ENCODE measurements at regions not wholly inside any gene's neighbourhood (a gene's known extent, or its start where the extent isn't known, plus 50 kb on each side); places are given as distances from the start of the nearest gene placed in this dataset.

DNA sequence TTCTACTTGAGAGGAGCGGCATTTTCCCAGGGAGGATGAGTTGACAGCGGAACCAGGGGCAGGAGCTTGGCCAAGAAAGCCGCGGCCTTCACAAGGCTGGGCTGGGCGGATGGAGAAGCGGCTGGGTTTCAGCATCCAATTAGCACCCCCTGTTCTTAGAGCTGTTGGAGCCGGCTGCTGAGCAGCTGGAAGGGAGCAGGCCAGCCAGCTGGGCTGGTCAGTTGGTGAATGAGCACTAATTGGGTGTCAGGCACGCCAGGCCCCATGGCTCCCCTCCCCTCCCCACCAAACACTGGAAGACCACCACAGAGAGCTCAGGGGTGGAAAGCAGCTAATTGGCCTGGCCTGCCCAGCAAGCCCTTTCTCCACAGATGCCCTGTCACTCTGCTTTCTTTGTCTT is 245.6 kb downstream of the RRAGC start:
- ATAC-seq (no peak), DNase-seq (ENCODE audit: low spot score) (no peak)
- peaks cover 17 to 24% of the 10 kb centered on the region in 2 donors for H3K27me3 Mint-ChIP-seq
- no peaks in the 10 kb centered on the region for H3K4me1 Mint-ChIP-seq (ENCODE audit: low read depth in 2 of 2)
- H3K9me3 Mint-ChIP-seq, result no peaks in the 10 kb centered on the region
- no peak overlapping the region for H3K27ac Mint-ChIP-seq
- H3K36me3 Mint-ChIP-seq, result no peaks in the 10 kb centered on the region
- H3K4me3 Mint-ChIP-seq, result no peak overlapping the region

DNA sequence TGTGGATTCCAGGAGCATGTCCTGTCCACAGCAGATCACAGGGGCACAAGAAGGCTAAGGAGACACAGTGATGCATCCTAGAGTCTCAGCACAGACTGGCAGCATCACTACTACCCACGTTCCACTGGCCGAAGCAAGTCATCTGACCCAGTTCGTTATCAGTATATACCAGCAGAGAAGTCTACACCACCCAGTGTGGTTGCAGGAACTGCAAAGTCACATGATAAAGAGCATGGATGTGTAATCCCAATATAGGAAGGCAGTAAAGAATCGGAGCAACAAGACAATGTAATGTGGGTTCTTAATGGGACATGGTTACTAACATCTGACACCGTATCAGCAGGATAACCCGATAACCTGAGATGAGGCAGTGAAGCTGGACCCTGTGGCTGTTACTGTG is 246.6 kb downstream of the RRAGC start:
- Mint-ChIP-seq H3K36me3 (no peaks in the 10 kb centered on the region), H3K27me3 (peaks cover 16 to 23% of the 10 kb centered on the region in 2 donors), H3K27ac (no peak overlapping the region), H3K4me1 (ENCODE audit: low read depth in 2 of 2) (no peaks in the 10 kb centered on the region), H3K4me3 (no peak overlapping the region), H3K9me3 (no peaks in the 10 kb centered on the region)
- ATAC-seq, result no peak
- no peak for DNase-seq (ENCODE audit: low spot score)

DNA sequence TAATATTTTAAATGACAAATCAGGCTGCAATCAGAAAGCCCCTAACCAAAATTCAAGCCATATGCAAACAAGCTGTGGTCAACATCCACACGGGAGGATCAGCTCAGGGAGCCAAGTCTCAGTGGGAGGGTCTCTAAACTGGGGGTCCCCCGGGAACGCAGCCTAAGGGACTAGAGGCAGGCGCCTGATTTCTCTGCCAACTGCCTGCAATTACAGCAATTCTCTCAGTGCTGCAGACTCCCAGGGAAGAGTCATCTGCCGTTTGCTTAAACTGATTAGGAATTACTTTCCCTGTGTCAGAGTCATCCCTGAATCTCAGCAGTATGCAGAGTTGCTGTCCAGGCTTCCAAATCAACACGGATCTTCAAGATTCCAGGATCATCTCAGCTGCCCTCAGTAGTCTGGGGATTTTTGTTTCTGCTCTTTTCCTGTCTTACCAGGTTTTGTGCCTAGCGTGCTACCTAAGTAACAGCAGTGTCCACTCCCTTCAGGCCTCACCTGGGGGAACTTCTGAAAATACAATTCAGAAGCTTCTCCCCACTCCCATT is 247.8 kb downstream of the RRAGC start:
- H3K27ac Mint-ChIP-seq, result no peak overlapping the region
- DNase-seq (ENCODE audit: low spot score) (no peak), ATAC-seq (no peak)
- no peaks in the 10 kb centered on the region for H3K4me1 Mint-ChIP-seq (ENCODE audit: low read depth in 2 of 2)
- H3K36me3 Mint-ChIP-seq, result no peaks in the 10 kb centered on the region
- peaks cover 4 to 15% of the 10 kb centered on the region in 2 donors for H3K27me3 Mint-ChIP-seq
- no peaks in the 10 kb centered on the region for H3K9me3 Mint-ChIP-seq
- no peak overlapping the region for H3K4me3 Mint-ChIP-seq

DNA sequence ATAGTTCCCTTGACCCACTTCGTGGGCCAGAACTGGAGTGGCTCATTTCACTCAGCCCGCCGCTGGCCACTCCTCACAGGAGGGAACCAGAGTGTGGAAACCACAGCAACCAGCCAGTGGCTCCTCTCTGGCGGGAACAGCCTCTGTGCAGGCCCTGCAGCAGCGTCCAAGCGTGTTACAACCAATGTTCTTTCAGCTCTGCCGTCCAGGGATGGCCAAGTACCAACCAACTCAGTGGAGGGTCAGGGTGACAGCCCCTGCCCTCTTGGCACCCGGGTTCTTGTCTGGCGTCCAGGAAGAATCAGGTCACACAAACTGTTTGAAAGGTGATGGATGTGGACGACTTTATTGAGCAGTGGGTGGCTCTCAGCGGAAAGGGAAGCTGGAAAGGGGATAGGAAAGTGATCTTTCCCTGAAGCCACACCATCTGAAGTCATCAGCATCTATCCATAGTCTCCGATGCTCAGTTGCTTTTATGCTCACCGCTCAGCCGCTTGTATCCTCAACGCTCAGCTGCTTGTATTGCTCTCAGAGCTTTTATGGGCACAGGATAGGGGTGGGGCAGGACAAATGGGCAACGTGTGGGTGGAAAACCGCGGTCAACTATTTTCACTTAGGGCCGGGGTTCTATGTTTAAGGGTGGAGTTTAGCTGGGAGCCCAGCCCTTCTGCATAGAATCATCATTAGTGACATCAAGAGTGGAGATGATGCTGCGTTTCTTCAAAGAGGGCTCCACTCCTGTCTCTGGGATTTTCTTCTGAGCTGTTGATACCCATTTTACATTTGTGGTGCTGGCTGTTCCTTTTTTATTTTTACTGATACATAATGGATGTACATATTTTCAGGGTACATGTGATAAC is 250.2 kb downstream of the RRAGC start:
- no peak for DNase-seq (ENCODE audit: low spot score)
- no peak overlapping the region for H3K4me3 Mint-ChIP-seq
- no peaks in the 10 kb centered on the region for H3K9me3 Mint-ChIP-seq
- no peak overlapping the region for H3K27ac Mint-ChIP-seq
- peaks cover 8 to 13% of the 10 kb centered on the region in 2 donors for H3K27me3 Mint-ChIP-seq
- no peaks in the 10 kb centered on the region for H3K4me1 Mint-ChIP-seq (ENCODE audit: low read depth in 2 of 2)
- H3K36me3 Mint-ChIP-seq, result no peaks in the 10 kb centered on the region
- ATAC-seq, result no peak

DNA sequence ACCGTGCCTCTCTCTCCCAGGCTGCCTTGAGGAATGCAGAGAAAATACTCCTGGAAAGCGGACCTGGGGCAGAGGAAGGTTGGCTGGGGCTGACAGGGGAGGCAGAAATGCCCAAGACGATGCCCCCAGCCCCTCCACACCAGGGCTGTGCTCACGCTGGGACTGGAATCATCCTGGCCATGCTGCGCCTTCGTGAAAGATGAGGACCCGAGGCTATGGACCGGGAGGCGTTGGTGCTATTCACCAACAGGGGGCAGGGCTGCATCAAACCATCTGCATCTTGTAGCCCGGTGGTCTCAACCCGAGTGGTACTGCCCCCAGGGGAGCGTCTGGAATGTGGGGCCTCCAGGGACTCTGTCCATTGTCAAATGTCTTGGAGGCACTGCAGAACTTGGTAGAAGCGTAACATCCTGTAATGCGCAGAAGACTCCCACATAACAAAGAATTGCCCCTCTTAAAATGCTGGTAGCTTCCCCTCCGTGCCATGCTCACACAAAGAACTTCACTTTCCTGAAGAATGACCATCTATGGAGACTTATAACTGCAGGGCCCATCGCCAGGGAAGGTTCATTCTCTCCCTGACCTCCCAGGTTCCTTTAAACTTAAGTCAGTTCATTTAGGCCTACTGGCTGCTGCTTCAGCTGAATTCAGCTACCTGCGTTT is 251.2 kb downstream of the RRAGC start:
- H3K27me3 Mint-ChIP-seq, result peaks cover 8 to 13% of the 10 kb centered on the region in 2 donors
- H3K36me3 Mint-ChIP-seq, result no peaks in the 10 kb centered on the region
- H3K4me1 Mint-ChIP-seq (ENCODE audit: low read depth in 2 of 2), result no peaks in the 10 kb centered on the region
- H3K27ac Mint-ChIP-seq, result no peak overlapping the region
- no peak for ATAC-seq
- no peak overlapping the region for H3K4me3 Mint-ChIP-seq
- DNase-seq (ENCODE audit: low spot score), result no peak
- H3K9me3 Mint-ChIP-seq, result no peaks in the 10 kb centered on the region

GRCh38 chr1:38607526-38607925 is 252.0 kb downstream of the RRAGC start:
- H3K27me3 Mint-ChIP-seq, result peaks cover 8 to 15% of the 10 kb centered on the region in 2 donors
- ATAC-seq (no peak), DNase-seq (ENCODE audit: low spot score) (no peak)
- no peaks in the 10 kb centered on the region for H3K36me3 Mint-ChIP-seq
- H3K9me3 Mint-ChIP-seq, result no peaks in the 10 kb centered on the region
- H3K4me1 Mint-ChIP-seq (ENCODE audit: low read depth in 2 of 2), result no peaks in the 10 kb centered on the region
- H3K4me3 Mint-ChIP-seq, result no peak overlapping the region
- no peak overlapping the region for H3K27ac Mint-ChIP-seq

DNA sequence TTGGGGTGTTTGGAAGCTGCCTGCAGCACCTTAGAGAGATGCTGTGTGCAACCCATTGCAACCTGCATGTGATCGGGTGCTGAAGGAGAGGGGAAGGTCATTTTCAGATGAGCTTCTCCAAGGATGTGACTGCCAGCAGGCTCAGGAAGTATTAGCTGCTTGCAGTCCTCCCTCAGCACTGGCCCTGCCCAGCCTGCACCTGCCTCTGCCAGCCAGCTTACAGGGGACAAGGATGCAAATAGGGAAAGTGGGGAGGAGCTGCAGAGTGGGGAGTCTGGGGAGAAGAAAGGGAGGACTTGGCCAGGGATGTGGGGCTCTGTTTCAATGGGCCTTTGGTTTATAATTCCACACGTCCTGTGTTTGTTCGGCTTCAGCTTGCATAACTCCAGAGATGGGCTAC is 254.5 kb downstream of the RRAGC start:
- no peaks in the 10 kb centered on the region for H3K4me1 Mint-ChIP-seq (ENCODE audit: low read depth in 2 of 2)
- H3K4me3 Mint-ChIP-seq, result no peak overlapping the region
- H3K9me3 Mint-ChIP-seq, result no peaks in the 10 kb centered on the region
- no peak for ATAC-seq
- no peak for DNase-seq (ENCODE audit: low spot score)
- no peaks in the 10 kb centered on the region for H3K36me3 Mint-ChIP-seq
- no peak overlapping the region for H3K27ac Mint-ChIP-seq
- H3K27me3 Mint-ChIP-seq, result peaks cover 11 to 14% of the 10 kb centered on the region in 2 donors

GRCh38 chr1:38603907-38604306 is 255.7 kb downstream of the RRAGC start:
- H3K36me3 Mint-ChIP-seq, result no peaks in the 10 kb centered on the region
- H3K27ac Mint-ChIP-seq, result no peak overlapping the region
- ATAC-seq, result no peak

GRCh38 chr1:38600905-38601304 is 258.7 kb downstream of the RRAGC start:
- Mint-ChIP-seq H3K9me3 (no peaks in the 10 kb centered on the region), H3K4me1 (ENCODE audit: low read depth in 2 of 2) (no peaks in the 10 kb centered on the region)

More at GRCh38 chr1:38603907-38604306, 255.7 kb downstream of the RRAGC start:
- Mint-ChIP-seq H3K4me1 (ENCODE audit: low read depth in 2 of 2) (no peaks in the 10 kb centered on the region), H3K4me3 (no peak overlapping the region), H3K27me3 (peaks cover 9 to 20% of the 10 kb centered on the region in 2 donors), H3K9me3 (no peaks in the 10 kb centered on the region)
- no peak for DNase-seq (ENCODE audit: low spot score)

GRCh38 chr1:38600286-38600685 is 259.3 kb downstream of the RRAGC start:
- Mint-ChIP-seq H3K9me3 (no peaks in the 10 kb centered on the region), H3K36me3 (no peaks in the 10 kb centered on the region)

More at GRCh38 chr1:38600905-38601304, 258.7 kb downstream of the RRAGC start:
- no peak for ATAC-seq
- H3K4me3 Mint-ChIP-seq, result no peak overlapping the region
- H3K27ac Mint-ChIP-seq, result no peak overlapping the region
- DNase-seq (ENCODE audit: low spot score), result no peak
- H3K36me3 Mint-ChIP-seq, result no peaks in the 10 kb centered on the region
- peaks cover 15 to 19% of the 10 kb centered on the region in 2 donors for H3K27me3 Mint-ChIP-seq

GRCh38 chr1:38598118-38598517 is 261.5 kb downstream of the RRAGC start:
- no peaks in the 10 kb centered on the region for H3K4me1 Mint-ChIP-seq (ENCODE audit: low read depth in 2 of 2)
- peaks cover 13% of the 10 kb centered on the region for H3K36me3 Mint-ChIP-seq
- H3K4me3 Mint-ChIP-seq, result no peak overlapping the region
- peaks cover 3% of the 10 kb centered on the region for H3K9me3 Mint-ChIP-seq
- H3K27ac Mint-ChIP-seq, result no peak overlapping the region
- ATAC-seq, result no peak
- no peak for DNase-seq (ENCODE audit: low spot score)
- H3K27me3 Mint-ChIP-seq, result peaks cover 29 to 42% of the 10 kb centered on the region in 2 donors

More at GRCh38 chr1:38600286-38600685, 259.3 kb downstream of the RRAGC start:
- DNase-seq (ENCODE audit: low spot score) (no peak), ATAC-seq (no peak)
- Mint-ChIP-seq H3K4me1 (ENCODE audit: low read depth in 2 of 2) (no peaks in the 10 kb centered on the region), H3K27me3 (peaks cover 17 to 22% of the 10 kb centered on the region in 2 donors), H3K4me3 (no peak overlapping the region), H3K27ac (no peak overlapping the region)

DNA sequence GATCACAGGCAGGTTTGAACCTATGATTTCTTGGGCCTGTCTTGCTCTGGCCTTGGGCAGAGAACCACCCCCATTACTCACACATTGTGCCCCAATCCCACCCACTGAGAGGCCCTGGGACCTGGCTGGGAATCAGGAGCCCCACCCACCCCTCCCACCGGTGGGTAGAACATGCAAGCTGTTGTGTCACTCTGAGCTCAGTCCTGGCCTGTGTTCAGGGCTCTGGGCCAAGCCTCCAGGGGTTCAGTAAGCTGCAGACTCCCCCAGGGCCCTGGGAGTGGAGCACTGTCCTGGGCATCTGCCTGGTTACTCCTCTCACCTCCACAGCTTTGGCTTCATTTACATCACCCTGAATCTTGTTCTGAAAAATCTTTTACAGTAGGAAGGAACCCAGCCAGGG is 270.5 kb downstream of the RRAGC start:
- Mint-ChIP-seq H3K36me3 (peaks cover 6% of the 10 kb centered on the region), H3K4me3 (no peak overlapping the region), H3K4me1 (ENCODE audit: low read depth in 2 of 2) (peaks cover 0 to 13% of the 10 kb centered on the region in 2 donors), H3K9me3 (no peaks in the 10 kb centered on the region), H3K27ac (no peak overlapping the region), H3K27me3 (peaks cover 17% of the 10 kb centered on the region in 2 donors)
- ATAC-seq, result peak; percentile 41 to 52
- no peak for DNase-seq (ENCODE audit: low spot score)

- ATAC-seq (no peak), DNase-seq (ENCODE audit: low spot score) (no peak)
- H3K4me1 Mint-ChIP-seq (ENCODE audit: low read depth in 2 of 2), result peaks cover 0 to 13% of the 10 kb centered on the region in 2 donors
Measured at GRCh38 chr1:38587766-38588165, 271.8 kb downstream of the RRAGC start.

More at GRCh38 chr1:38587766-38588165, 271.8 kb downstream of the RRAGC start:
- Mint-ChIP-seq H3K4me3 (no peak overlapping the region), H3K27ac (no peak overlapping the region), H3K27me3 (peaks cover 9 to 15% of the 10 kb centered on the region in 2 donors), H3K36me3 (no peaks in the 10 kb centered on the region), H3K9me3 (no peaks in the 10 kb centered on the region)
